ENCODE measurements at regions not wholly inside any gene's neighbourhood (a gene's known extent, or its start where the extent isn't known, plus 50 kb on each side); places are given as distances from the start of the nearest gene placed in this dataset.

GRCh38 chr4:162732876-162733275 is 433.8 kb downstream of the NAF1 start:
- no peak for ATAC-seq (ENCODE audit: insufficient read depth, low FRiP score)
- no peak for TF ChIP-seq CTCF (IDR thresholded peaks at IDR 0.05; ENCODE audit: control extremely low read depth, extremely low read depth)
- Histone ChIP-seq H3K4me3 (no peak overlapping the region), H3K9ac (ENCODE audit: insufficient read depth in 1 of 2, low read length in 2 of 2) (no peak overlapping the region), H3K4me1 (ENCODE audit: control insufficient read depth in 5 of 5, insufficient read depth in 5 of 5, low read length in 5 of 5) (peaks cover 0 to 2% (median 0%) of the 10 kb centered on the region in 5 donors), H3K9me3 (ENCODE audit: control insufficient read depth in 4 of 4, insufficient read depth in 3 of 4, low read length in 3 of 4) (peaks cover 0 to 2% (median 0%) of the 10 kb centered on the region in 4 donors), H3K36me3 (ENCODE audit: control insufficient read depth in 4 of 4, insufficient read depth in 4 of 4, low read length in 4 of 4) (no peaks in the 10 kb centered on the region), H3K27ac (ENCODE audit: low read depth in 1 of 2, low read length in 1 of 2) (no peak overlapping the region), H3K27me3 (ENCODE audit: control insufficient read depth in 3 of 3, insufficient read depth in 3 of 3, low read length in 2 of 3) (no peaks in the 10 kb centered on the region)
- 69 to 70% methylated on average over 6 of the region's 6 CpGs for WGBS, 2 donors
- no peak for DNase-seq

GRCh38 chr4:162727766-162728165 is 438.9 kb downstream of the NAF1 start:
- Histone ChIP-seq H3K4me3 (no peak overlapping the region), H3K9me3 (ENCODE audit: control insufficient read depth in 4 of 4, insufficient read depth in 3 of 4, low read length in 3 of 4) (peaks cover 0 to 2% (median 0%) of the 10 kb centered on the region in 4 donors), H3K9ac (ENCODE audit: insufficient read depth in 1 of 2, low read length in 2 of 2) (no peak overlapping the region), H3K36me3 (ENCODE audit: control insufficient read depth in 4 of 4, insufficient read depth in 4 of 4, low read length in 4 of 4) (no peaks in the 10 kb centered on the region), H3K27ac (ENCODE audit: low read depth in 1 of 2, low read length in 1 of 2) (no peak overlapping the region), H3K27me3 (ENCODE audit: control insufficient read depth in 3 of 3, insufficient read depth in 3 of 3, low read length in 2 of 3) (no peaks in the 10 kb centered on the region), H3K4me1 (ENCODE audit: control insufficient read depth in 5 of 5, insufficient read depth in 5 of 5, low read length in 5 of 5) (no peaks in the 10 kb centered on the region)
- DNase-seq = no peak
- no peak for TF ChIP-seq CTCF (IDR thresholded peaks at IDR 0.05; ENCODE audit: control extremely low read depth, extremely low read depth)
- no peak for ATAC-seq (ENCODE audit: insufficient read depth, low FRiP score)

GRCh38 chr4:162727232-162727631 is 439.5 kb downstream of the NAF1 start:
- no peak for ATAC-seq (ENCODE audit: insufficient read depth, low FRiP score)
- Histone ChIP-seq H3K27me3 (ENCODE audit: control insufficient read depth in 3 of 3, insufficient read depth in 3 of 3, low read length in 2 of 3) (no peaks in the 10 kb centered on the region), H3K27ac (ENCODE audit: low read depth in 1 of 2, low read length in 1 of 2) (no peak overlapping the region), H3K4me1 (ENCODE audit: control insufficient read depth in 5 of 5, insufficient read depth in 5 of 5, low read length in 5 of 5) (no peaks in the 10 kb centered on the region), H3K9ac (ENCODE audit: insufficient read depth in 1 of 2, low read length in 2 of 2) (no peak overlapping the region), H3K36me3 (ENCODE audit: control insufficient read depth in 4 of 4, insufficient read depth in 4 of 4, low read length in 4 of 4) (no peaks in the 10 kb centered on the region), H3K4me3 (no peak overlapping the region), H3K9me3 (ENCODE audit: control insufficient read depth in 4 of 4, insufficient read depth in 3 of 4, low read length in 3 of 4) (peaks cover 0 to 2% (median 0%) of the 10 kb centered on the region in 4 donors)
- DNase-seq = no peak
- 89 to 92% methylated on average over 8 of the region's 8 CpGs for WGBS, 2 donors
- TF ChIP-seq CTCF (IDR thresholded peaks at IDR 0.05; ENCODE audit: control extremely low read depth, extremely low read depth) = no peak

GRCh38 chr4:162715401-162715800 is 451.3 kb downstream of the NAF1 start:
- no peak overlapping the region for H3K4me3 ChIP-seq
- no peak overlapping the region for H3K27ac ChIP-seq (ENCODE audit: low read depth in 1 of 2, low read length in 1 of 2)
- ATAC-seq (ENCODE audit: insufficient read depth, low FRiP score) (no peak), DNase-seq (no peak)
- no peak for TF ChIP-seq CTCF (IDR thresholded peaks at IDR 0.05; ENCODE audit: control extremely low read depth, extremely low read depth)
- no peaks in the 10 kb centered on the region for H3K27me3 ChIP-seq (ENCODE audit: control insufficient read depth in 3 of 3, insufficient read depth in 3 of 3, low read length in 2 of 3)
- no peaks in the 10 kb centered on the region for H3K36me3 ChIP-seq (ENCODE audit: control insufficient read depth in 4 of 4, insufficient read depth in 4 of 4, low read length in 4 of 4)
- no peaks in the 10 kb centered on the region for H3K9me3 ChIP-seq (ENCODE audit: control insufficient read depth in 4 of 4, insufficient read depth in 3 of 4, low read length in 3 of 4)
- H3K4me1 ChIP-seq (ENCODE audit: control insufficient read depth in 5 of 5, insufficient read depth in 5 of 5, low read length in 5 of 5) = no peaks in the 10 kb centered on the region
- H3K9ac ChIP-seq (ENCODE audit: insufficient read depth in 1 of 2, low read length in 2 of 2) = no peak overlapping the region
- WGBS, 2 donors = 86 to 87% methylated on average over 3 of the region's 3 CpGs

Data from lung (tissue), 11 donors.